ENCODE measurements at regions not wholly inside any gene's neighbourhood (a gene's known extent, or its start where the extent isn't known, plus 50 kb on each side); places are given as distances from the start of the nearest gene placed in this dataset.

DNA sequence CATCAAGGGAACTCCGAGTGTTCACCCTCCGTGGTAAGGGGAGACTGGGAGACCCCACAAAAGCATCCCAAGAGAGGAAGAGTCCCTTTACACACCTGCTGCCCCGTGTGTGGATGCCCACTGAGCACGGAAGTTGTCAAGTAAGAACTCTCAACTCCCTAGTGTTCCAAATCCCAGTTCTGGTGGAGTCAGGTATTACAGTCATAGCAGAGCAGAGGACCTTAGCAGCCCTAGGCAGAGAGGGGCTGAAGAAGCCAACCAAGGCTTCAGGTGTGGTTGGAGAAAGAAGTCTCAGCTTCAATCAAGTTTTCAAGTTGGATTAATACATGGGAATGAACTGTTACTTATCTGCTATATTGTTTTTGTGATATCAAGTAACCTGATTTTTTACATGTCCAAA lies 512.5 kb downstream of the RNF144A start:
- DNase-seq (no peak), ATAC-seq (ENCODE audit: low read depth in 2 of 2) (no peak)
- Mint-ChIP-seq H3K9me3 (peaks cover 0 to 3% (median 0%) of the 10 kb centered on the region in 7 donors), H3K36me3 (no peaks in the 10 kb centered on the region), H3K27me3 (peaks cover 24% of the 10 kb centered on the region), H3K4me3 (no peak overlapping the region), H3K4me1 (peaks cover 0 to 4% (median 0%) of the 10 kb centered on the region in 4 donors), H3K27ac (peak overlapping the region in 1 of 3 donors; percentile 5)
- no peak overlapping the region for H3K27ac ChIP-seq (ENCODE audit: insufficient read depth, low read length, poor library complexity, severe bottlenecking)
- H3K9me3 ChIP-seq (ENCODE audit: control insufficient read depth in 2 of 2, low read length in 2 of 2) = no peaks in the 10 kb centered on the region
- no peak overlapping the region for H3K4me3 ChIP-seq (ENCODE audit: low read depth, low read length)
- H3K4me1 ChIP-seq (ENCODE audit: control insufficient read depth, insufficient read depth, low read length, poor library complexity, severe bottlenecking) = no peaks in the 10 kb centered on the region
- H3K36me3 ChIP-seq (ENCODE audit: control insufficient read depth, insufficient read depth, low read length) = no peaks in the 10 kb centered on the region
- peaks cover 21% of the 10 kb centered on the region for H3K27me3 ChIP-seq (ENCODE audit: control insufficient read depth, insufficient read depth, low read length)

DNA sequence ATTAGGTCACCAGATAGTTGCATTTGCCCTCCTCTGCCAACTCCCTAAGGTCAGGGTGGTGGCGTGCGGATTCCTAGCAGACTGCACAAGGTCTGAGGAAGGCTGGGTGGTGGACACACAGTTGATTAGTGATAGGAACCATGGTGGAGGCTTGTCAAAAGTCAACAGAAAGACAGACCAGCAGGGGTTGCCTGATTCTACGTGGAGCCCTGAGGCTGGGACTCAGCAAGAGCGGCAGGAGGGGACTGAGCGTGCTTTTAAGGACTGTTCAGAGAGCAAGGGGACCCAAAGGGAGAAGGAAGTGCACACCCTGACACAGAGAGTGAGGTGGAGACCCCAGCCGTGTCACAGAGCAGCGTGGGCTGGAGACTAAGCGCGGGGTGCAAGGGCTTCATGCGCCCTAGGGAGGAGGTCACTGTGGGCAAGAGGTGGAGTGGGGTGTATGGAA lies 513.2 kb downstream of the RNF144A start:
- Histone ChIP-seq H3K27ac (ENCODE audit: insufficient read depth, low read length, poor library complexity, severe bottlenecking) (no peak overlapping the region), H3K4me1 (ENCODE audit: control insufficient read depth, insufficient read depth, low read length, poor library complexity, severe bottlenecking) (no peaks in the 10 kb centered on the region), H3K27me3 (ENCODE audit: control insufficient read depth, insufficient read depth, low read length) (peaks cover 16% of the 10 kb centered on the region), H3K9me3 (ENCODE audit: control insufficient read depth in 2 of 2, low read length in 2 of 2) (no peaks in the 10 kb centered on the region), H3K36me3 (ENCODE audit: control insufficient read depth, insufficient read depth, low read length) (no peaks in the 10 kb centered on the region), H3K4me3 (ENCODE audit: low read depth, low read length) (no peak overlapping the region)
- DNase-seq = no peak
- H3K36me3 Mint-ChIP-seq = no peaks in the 10 kb centered on the region
- peaks cover 0 to 4% (median 0%) of the 10 kb centered on the region in 4 donors for H3K4me1 Mint-ChIP-seq
- peaks cover 0 to 3% (median 0%) of the 10 kb centered on the region in 7 donors for H3K9me3 Mint-ChIP-seq
- H3K27me3 Mint-ChIP-seq = peaks cover 17% of the 10 kb centered on the region
- H3K4me3 Mint-ChIP-seq = peak overlapping the region in 3 of 4 donors; percentile 18 to 59 (median 39)
- ATAC-seq (ENCODE audit: low read depth in 2 of 2) = no peak
- H3K27ac Mint-ChIP-seq = peak overlapping the region in 1 of 3 donors; percentile 88

DNA sequence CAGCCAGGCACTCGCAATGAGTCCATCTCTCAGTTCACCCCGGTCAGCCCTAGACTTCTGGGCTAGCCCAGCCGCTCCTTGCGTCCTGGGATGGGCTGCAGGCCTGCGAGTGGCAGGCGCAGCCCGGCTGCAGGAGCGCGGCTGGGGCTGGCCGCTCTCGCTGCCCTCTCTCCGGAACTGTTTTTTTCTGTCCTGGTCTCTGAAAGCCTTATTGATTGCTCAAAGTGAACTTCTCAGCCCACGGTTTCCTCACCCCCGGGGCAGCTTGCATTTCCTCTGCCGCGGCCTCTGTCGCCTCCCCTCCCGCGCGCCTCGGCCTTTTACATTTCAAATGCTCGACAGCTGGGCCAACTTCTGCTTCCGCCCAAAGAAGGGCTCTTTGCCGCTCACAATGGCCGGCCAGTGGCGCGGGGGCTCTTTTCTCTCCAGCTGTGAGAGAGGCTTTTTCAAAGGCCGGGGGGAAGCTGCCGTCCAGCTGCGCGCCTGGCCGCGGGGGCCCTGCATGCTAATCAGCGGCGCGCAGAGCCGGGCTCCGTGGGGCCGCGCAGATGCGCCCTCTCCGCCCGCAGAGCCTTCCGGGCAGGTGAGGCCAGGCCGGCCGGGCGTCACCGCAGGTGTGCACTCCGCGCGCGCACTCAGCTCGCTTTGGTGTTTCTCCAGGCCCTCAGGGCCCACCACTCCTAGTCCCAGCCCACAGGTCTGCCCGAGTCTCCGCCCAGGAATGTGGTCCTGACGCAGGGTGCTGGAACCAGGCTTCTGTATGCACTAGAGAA lies 513.8 kb downstream of the RNF144A start:
- Histone ChIP-seq H3K36me3 (ENCODE audit: control insufficient read depth, insufficient read depth, low read length) (no peaks in the 10 kb centered on the region), H3K4me1 (ENCODE audit: control insufficient read depth, insufficient read depth, low read length, poor library complexity, severe bottlenecking) (no peaks in the 10 kb centered on the region), H3K27ac (ENCODE audit: insufficient read depth, low read length, poor library complexity, severe bottlenecking) (no peak overlapping the region), H3K27me3 (ENCODE audit: control insufficient read depth, insufficient read depth, low read length) (peaks cover 14% of the 10 kb centered on the region), H3K4me3 (ENCODE audit: low read depth, low read length) (no peak overlapping the region), H3K9me3 (ENCODE audit: control insufficient read depth in 2 of 2, low read length in 2 of 2) (no peaks in the 10 kb centered on the region)
- Mint-ChIP-seq H3K4me3 (peak overlapping the region in 2 of 4 donors; percentile 12 to 57), H3K27me3 (peaks cover 15% of the 10 kb centered on the region), H3K27ac (no peak overlapping the region), H3K4me1 (peaks cover 0 to 4% (median 0%) of the 10 kb centered on the region in 4 donors), H3K9me3 (peaks cover 0 to 3% (median 0%) of the 10 kb centered on the region in 7 donors), H3K36me3 (no peaks in the 10 kb centered on the region)
- ATAC-seq (ENCODE audit: low read depth in 2 of 2) (no peak), DNase-seq (no peak)

- no peaks in the 10 kb centered on the region for H3K4me1 ChIP-seq (ENCODE audit: control insufficient read depth, insufficient read depth, low read length, poor library complexity, severe bottlenecking)
- no peaks in the 10 kb centered on the region for H3K9me3 ChIP-seq (ENCODE audit: control insufficient read depth in 2 of 2, low read length in 2 of 2)
- Mint-ChIP-seq H3K9me3 (peaks cover 0 to 3% (median 0%) of the 10 kb centered on the region in 7 donors), H3K4me3 (no peak overlapping the region), H3K36me3 (no peaks in the 10 kb centered on the region), H3K27ac (no peak overlapping the region), H3K4me1 (peaks cover 0 to 4% (median 0%) of the 10 kb centered on the region in 4 donors), H3K27me3 (peaks cover 21% of the 10 kb centered on the region)
- peaks cover 14% of the 10 kb centered on the region for H3K27me3 ChIP-seq (ENCODE audit: control insufficient read depth, insufficient read depth, low read length)
- H3K4me3 ChIP-seq (ENCODE audit: low read depth, low read length) = no peak overlapping the region
- H3K27ac ChIP-seq (ENCODE audit: insufficient read depth, low read length, poor library complexity, severe bottlenecking) = no peak overlapping the region
- DNase-seq (no peak), ATAC-seq (ENCODE audit: low read depth in 2 of 2) (no peak)
- no peaks in the 10 kb centered on the region for H3K36me3 ChIP-seq (ENCODE audit: control insufficient read depth, insufficient read depth, low read length)
Measured at GRCh38 chr2:7432436-7432835, 515.2 kb downstream of the RNF144A start.

DNA sequence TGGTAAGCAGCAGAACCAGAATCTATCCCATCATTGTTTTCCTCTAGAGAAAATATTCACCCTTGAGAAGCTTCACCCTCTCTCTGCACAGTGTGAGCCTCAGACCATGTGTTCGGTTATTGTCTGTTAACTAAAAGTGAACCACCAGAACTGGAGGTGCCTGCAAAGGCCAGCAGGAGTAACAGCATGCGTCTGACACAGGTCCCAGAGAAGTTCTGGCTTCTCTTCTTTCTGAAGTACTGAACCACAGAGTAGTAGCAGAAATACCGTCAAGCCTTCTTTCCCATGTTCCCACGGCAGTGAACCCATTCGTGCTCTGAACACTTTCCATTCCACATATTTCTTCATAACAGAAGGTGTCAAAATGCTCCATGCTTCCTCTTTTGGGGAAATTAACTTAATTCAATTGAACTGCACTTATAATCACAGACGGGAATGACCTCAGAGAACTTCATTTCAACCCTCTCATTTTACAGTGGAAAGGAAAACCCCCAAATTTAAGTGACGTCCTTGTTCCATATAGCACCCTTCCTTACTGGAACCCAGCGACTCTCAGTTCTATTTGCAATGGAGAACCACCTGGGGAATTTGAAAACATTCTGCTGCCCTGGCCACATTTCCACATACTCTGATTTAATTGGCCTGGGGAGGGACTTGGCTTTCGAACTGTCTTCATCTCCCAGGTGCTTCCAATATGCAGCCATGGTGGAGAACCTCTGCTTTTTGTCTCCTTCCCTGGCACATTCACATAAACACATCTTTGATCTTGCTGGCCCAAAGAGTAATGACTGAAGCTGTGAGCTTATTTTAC lies 519.1 kb downstream of the RNF144A start:
- Mint-ChIP-seq H3K9me3 (peaks cover 0 to 2% (median 0%) of the 10 kb centered on the region in 7 donors), H3K27me3 (peaks cover 13% of the 10 kb centered on the region), H3K4me3 (no peak overlapping the region), H3K36me3 (no peaks in the 10 kb centered on the region), H3K4me1 (no peaks in the 10 kb centered on the region), H3K27ac (no peak overlapping the region)
- Histone ChIP-seq H3K36me3 (ENCODE audit: control insufficient read depth, insufficient read depth, low read length) (no peaks in the 10 kb centered on the region), H3K27me3 (ENCODE audit: control insufficient read depth, insufficient read depth, low read length) (no peaks in the 10 kb centered on the region), H3K4me1 (ENCODE audit: control insufficient read depth, insufficient read depth, low read length, poor library complexity, severe bottlenecking) (no peaks in the 10 kb centered on the region), H3K4me3 (ENCODE audit: low read depth, low read length) (no peak overlapping the region), H3K27ac (ENCODE audit: insufficient read depth, low read length, poor library complexity, severe bottlenecking) (no peak overlapping the region), H3K9me3 (ENCODE audit: control insufficient read depth in 2 of 2, low read length in 2 of 2) (no peaks in the 10 kb centered on the region)
- DNase-seq = no peak
- no peak for ATAC-seq (ENCODE audit: low read depth in 2 of 2)

- ATAC-seq (ENCODE audit: low read depth in 2 of 2) (no peak), DNase-seq (no peak)
- Histone ChIP-seq H3K4me1 (ENCODE audit: control insufficient read depth, insufficient read depth, low read length, poor library complexity, severe bottlenecking) (no peaks in the 10 kb centered on the region), H3K4me3 (ENCODE audit: low read depth, low read length) (no peak overlapping the region), H3K27me3 (ENCODE audit: control insufficient read depth, insufficient read depth, low read length) (no peaks in the 10 kb centered on the region), H3K27ac (ENCODE audit: insufficient read depth, low read length, poor library complexity, severe bottlenecking) (no peak overlapping the region), H3K36me3 (ENCODE audit: control insufficient read depth, insufficient read depth, low read length) (no peaks in the 10 kb centered on the region), H3K9me3 (ENCODE audit: control insufficient read depth in 2 of 2, low read length in 2 of 2) (no peaks in the 10 kb centered on the region)
- Mint-ChIP-seq H3K36me3 (no peaks in the 10 kb centered on the region), H3K4me1 (no peaks in the 10 kb centered on the region), H3K9me3 (peaks cover 0 to 6% (median 0%) of the 10 kb centered on the region in 7 donors), H3K27me3 (peaks cover 16% of the 10 kb centered on the region), H3K27ac (no peak overlapping the region), H3K4me3 (no peak overlapping the region)
Measured at GRCh38 chr2:7437141-7437540, 519.9 kb downstream of the RNF144A start.

GRCh38 chr2:7437716-7438632 lies 520.8 kb downstream of the RNF144A start:
- Mint-ChIP-seq H3K27ac (peak overlapping the region in 1 of 3 donors; percentile 56), H3K36me3 (no peaks in the 10 kb centered on the region), H3K4me3 (no peak overlapping the region), H3K27me3 (peaks cover 16% of the 10 kb centered on the region), H3K4me1 (no peaks in the 10 kb centered on the region), H3K9me3 (peaks cover 0 to 4% (median 0%) of the 10 kb centered on the region in 7 donors)
- no peaks in the 10 kb centered on the region for H3K27me3 ChIP-seq (ENCODE audit: control insufficient read depth, insufficient read depth, low read length)
- DNase-seq (no peak), ATAC-seq (ENCODE audit: low read depth in 2 of 2) (no peak)
- H3K4me3 ChIP-seq (ENCODE audit: low read depth, low read length) = no peak overlapping the region
- no peaks in the 10 kb centered on the region for H3K9me3 ChIP-seq (ENCODE audit: control insufficient read depth in 2 of 2, low read length in 2 of 2)
- no peaks in the 10 kb centered on the region for H3K36me3 ChIP-seq (ENCODE audit: control insufficient read depth, insufficient read depth, low read length)
- H3K4me1 ChIP-seq (ENCODE audit: control insufficient read depth, insufficient read depth, low read length, poor library complexity, severe bottlenecking) = no peaks in the 10 kb centered on the region
- no peak overlapping the region for H3K27ac ChIP-seq (ENCODE audit: insufficient read depth, low read length, poor library complexity, severe bottlenecking)
